ENCODE measurements at regions not wholly inside any gene's neighbourhood (a gene's known extent, or its start where the extent isn't known, plus 50 kb on each side); places are given as distances from the start of the nearest gene placed in this dataset.

DNA sequence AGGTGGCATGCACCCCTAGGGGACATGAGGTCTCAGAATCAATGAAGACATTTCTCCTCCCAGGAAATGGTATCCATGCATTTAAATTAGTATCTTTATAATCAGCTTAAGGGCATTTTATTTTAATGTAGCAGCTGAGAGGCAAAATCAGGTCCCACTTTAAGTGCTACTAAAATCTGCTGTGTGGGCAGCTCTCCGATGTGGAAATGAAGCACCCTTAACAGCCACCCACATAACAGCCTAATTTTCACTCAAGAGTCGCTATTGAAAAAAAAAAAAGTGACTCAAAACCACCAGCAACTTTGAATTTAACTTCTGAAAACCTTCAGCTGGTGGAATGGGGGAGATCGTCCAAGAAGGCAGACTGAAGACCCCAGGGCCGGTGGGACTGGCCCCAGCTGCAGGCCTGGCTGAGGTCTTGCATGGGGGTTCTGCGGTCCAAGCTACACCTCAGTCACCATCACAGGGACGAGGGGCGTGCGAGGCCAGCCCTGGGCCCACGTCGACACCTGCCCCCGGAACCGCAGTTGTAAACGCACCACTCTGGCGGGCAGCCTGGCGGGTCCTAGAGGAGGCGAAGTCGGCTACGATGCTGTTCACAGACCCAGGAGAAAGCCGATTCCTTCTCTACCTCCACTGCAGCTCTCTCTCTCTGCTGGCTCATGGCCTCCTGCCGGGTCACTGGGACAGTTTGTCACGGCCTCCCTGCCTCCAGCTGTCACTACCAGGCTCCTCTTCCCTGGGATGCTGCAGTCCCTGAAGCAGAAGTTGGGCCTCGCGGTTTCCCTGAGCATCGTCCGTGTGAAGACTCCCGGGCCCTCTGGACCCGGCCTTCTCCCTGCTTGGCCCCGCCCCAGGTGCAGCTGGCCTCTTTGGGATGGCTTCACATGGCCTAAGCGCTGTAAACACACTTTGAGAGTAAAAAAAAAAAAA is 111.9 kb downstream of the KCNF1 start:
- H3K4me3 ChIP-seq (ENCODE audit: low read depth, low read length), result no peak overlapping the region
- TF ChIP-seq, protein P1, sequence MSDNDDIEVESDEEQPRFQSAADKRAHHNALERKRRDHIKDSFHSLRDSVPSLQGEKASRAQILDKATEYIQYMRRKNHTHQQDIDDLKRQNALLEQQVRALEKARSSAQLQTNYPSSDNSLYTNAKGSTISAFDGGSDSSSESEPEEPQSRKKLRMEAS (IDR thresholded peaks at IDR 0.05; ENCODE audit: low read depth, low read length), result no peak
- no peak for TF ChIP-seq POLR2A (IDR thresholded peaks at IDR 0.05; ENCODE audit: extremely low read depth, insufficient read length)
- TF ChIP-seq, protein P2, sequence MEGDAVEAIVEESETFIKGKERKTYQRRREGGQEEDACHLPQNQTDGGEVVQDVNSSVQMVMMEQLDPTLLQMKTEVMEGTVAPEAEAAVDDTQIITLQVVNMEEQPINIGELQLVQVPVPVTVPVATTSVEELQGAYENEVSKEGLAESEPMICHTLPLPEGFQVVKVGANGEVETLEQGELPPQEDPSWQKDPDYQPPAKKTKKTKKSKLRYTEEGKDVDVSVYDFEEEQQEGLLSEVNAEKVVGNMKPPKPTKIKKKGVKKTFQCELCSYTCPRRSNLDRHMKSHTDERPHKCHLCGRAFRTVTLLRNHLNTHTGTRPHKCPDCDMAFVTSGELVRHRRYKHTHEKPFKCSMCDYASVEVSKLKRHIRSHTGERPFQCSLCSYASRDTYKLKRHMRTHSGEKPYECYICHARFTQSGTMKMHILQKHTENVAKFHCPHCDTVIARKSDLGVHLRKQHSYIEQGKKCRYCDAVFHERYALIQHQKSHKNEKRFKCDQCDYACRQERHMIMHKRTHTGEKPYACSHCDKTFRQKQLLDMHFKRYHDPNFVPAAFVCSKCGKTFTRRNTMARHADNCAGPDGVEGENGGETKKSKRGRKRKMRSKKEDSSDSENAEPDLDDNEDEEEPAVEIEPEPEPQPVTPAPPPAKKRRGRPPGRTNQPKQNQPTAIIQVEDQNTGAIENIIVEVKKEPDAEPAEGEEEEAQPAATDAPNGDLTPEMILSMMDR (IDR thresholded peaks at IDR 0.05; ENCODE audit: low read depth, low read length), result no peak
- TF ChIP-seq MYC (IDR thresholded peaks at IDR 0.05; ENCODE audit: low read depth, low read length), result no peak
- DNase-seq (ENCODE audit: low read depth), result no peak

DNA sequence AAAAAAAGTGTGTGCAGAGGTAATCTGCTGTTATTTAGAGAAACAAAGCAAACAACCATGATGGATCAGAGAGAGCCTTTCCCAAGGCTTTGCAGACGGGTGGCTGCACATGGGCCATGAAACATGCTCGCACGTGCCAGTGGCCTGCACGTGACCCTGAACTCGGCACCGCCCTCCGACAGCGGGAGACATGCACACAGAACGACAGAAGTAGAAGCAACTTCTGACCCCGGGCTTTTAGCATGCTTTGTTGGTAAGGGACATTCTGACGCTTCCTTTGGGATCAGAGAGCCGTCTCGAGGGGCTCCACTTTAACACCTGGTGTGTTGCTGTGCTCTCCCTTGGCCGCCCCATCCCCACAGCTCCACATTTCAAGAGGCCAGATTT is 112.5 kb downstream of the KCNF1 start:
- TF ChIP-seq MYC (IDR thresholded peaks at IDR 0.05; ENCODE audit: low read depth, low read length) (no peak), POLR2A (IDR thresholded peaks at IDR 0.05; ENCODE audit: extremely low read depth, insufficient read length) (no peak)
- TF ChIP-seq, protein P2 (IDR thresholded peaks at IDR 0.05; ENCODE audit: low read depth, low read length), result no peak
- TF ChIP-seq, protein P1 (IDR thresholded peaks at IDR 0.05; ENCODE audit: low read depth, low read length), result no peak
- no peak for DNase-seq (ENCODE audit: low read depth)
- H3K4me3 ChIP-seq (ENCODE audit: low read depth, low read length), result no peak overlapping the region

DNA sequence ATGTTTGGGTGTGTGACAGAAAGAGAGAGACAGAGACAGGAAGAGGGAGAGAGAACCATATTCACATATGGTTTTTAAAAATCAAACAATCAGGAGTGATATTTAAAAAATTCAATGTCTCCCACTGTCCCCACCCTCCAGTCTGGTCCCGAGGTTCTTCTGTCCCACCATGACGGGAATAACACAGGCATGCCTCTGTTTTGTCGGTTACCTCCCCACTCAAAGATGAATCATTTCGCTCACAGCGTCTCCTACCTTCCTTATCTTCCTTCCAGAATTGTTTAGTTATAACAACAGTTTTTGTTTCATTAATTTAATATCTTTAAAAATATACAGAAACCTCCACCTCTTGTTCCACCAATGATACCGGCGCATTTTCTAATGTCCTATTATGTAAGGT is 113.0 kb downstream of the KCNF1 start:
- DNase-seq (ENCODE audit: low read depth), result no peak
- H3K4me3 ChIP-seq (ENCODE audit: low read depth, low read length), result no peak overlapping the region
- TF ChIP-seq, protein P1 (IDR thresholded peaks at IDR 0.05; ENCODE audit: low read depth, low read length), result no peak

DNA sequence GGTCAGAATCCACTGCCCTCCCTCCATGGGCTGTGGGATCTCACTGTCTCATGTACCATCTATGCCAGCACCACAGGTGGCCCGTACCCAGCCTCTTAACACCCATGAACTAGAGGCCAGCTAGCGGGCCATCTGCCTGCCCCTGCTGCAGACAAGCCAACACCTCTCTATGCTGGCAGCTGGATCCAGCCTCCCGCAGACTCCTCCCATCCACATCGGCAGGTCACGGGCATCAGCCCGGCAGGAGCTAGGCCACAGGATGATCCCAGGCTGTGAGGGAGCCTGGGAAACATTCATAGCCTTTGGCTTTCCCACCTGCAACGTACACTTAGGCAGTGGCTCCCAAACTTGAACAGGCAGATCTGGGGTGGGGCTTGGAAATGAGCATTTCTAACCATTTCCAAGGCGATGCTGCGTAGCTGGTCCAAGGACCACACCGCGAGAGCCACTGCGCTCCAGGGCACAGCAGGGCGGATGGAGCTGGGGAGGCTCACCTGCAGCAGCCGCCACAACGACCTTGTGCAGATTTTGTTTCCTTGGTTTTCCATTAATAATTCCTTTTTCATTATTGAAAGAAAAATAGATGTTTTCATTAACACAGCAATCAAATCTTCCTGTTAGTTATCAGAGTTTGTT is 114.7 kb downstream of the KCNF1 start:
- TF ChIP-seq, protein P2 (IDR thresholded peaks at IDR 0.05; ENCODE audit: low read depth, low read length), result no peak
- TF ChIP-seq, protein P1 (IDR thresholded peaks at IDR 0.05; ENCODE audit: low read depth, low read length), result no peak
- TF ChIP-seq POLR2A (IDR thresholded peaks at IDR 0.05; ENCODE audit: extremely low read depth, insufficient read length) (no peak), MYC (IDR thresholded peaks at IDR 0.05; ENCODE audit: low read depth, low read length) (no peak)
- no peak for DNase-seq (ENCODE audit: low read depth)
- no peak overlapping the region for H3K4me3 ChIP-seq (ENCODE audit: low read depth, low read length)

DNA sequence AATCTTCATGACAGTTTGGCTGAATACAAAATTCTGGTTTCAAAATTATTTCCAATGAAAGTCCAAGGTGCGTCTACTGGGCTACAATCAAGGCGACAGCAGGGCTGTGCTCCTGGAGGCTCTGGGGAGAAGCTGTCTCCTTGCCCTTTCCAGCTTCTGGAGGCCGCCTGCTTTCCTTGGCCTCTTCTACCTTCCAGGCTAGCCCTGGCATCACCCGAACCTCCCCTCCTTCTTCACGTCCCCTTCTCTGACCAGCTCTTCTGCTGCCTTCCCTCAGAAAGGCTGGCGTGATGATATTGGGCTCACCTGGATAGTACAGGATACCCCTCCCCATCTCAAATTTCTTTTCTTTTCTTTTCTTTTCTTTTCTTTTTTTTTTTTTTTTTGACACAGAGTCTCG is 115.5 kb downstream of the KCNF1 start:
- no peak overlapping the region for H3K4me3 ChIP-seq (ENCODE audit: low read depth, low read length)
- TF ChIP-seq POLR2A (IDR thresholded peaks at IDR 0.05; ENCODE audit: extremely low read depth, insufficient read length) (no peak), MYC (IDR thresholded peaks at IDR 0.05; ENCODE audit: low read depth, low read length) (no peak)
- TF ChIP-seq, protein P1 (IDR thresholded peaks at IDR 0.05; ENCODE audit: low read depth, low read length), result no peak
- TF ChIP-seq, protein P2 (IDR thresholded peaks at IDR 0.05; ENCODE audit: low read depth, low read length), result no peak
- no peak for DNase-seq (ENCODE audit: low read depth)

DNA sequence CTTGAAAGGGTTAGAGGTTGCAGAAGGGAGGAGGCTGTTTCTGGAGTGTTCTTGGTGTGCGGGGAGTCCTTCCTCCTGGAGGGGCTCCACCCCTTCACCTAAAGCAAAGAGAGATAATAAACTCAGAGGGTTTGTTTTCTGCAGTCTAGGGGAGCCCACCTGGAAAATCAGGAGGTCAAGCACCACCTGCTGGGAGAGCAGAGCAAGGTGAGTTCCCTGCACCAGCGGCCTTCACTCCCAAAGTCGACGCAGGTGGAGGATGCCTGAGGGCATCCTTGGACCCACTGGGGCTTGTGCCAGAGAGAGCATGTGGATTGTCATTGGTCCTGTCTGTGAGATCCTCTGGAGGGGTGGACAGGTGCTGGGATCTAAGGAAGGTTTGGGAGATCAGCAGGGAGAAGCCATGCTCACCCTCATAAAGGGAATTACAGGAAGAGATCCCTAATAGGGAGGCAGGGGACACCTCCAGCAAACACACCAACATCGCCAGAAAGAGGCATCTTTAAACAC is 116.7 kb downstream of the KCNF1 start:
- no peak for DNase-seq (ENCODE audit: low read depth)
- H3K4me3 ChIP-seq (ENCODE audit: low read depth, low read length), result no peak overlapping the region
- TF ChIP-seq, protein P1 (IDR thresholded peaks at IDR 0.05; ENCODE audit: low read depth, low read length), result no peak
- TF ChIP-seq, protein P2 (IDR thresholded peaks at IDR 0.05; ENCODE audit: low read depth, low read length), result no peak
- no peak for TF ChIP-seq MYC (IDR thresholded peaks at IDR 0.05; ENCODE audit: low read depth, low read length)
- TF ChIP-seq POLR2A (IDR thresholded peaks at IDR 0.05; ENCODE audit: extremely low read depth, insufficient read length), result no peak

Measured in NB4 (cell line).